HepG2 (cell line): ENCODE measurements at regions not wholly inside any gene's neighbourhood (a gene's known extent, or its start where the extent isn't known, plus 50 kb on each side); places are given as distances from the start of the nearest gene placed in this dataset.

Experiments used
- ATAC-seq: fragments of 200-7000 bp; cut with Tn5 transposase; 3 replicates; pipeline ENCODE4 v1.9.1; 2020; ENCODE audit warnings: mild to moderate bottlenecking, moderate library complexity
- BruUV-seq: library from RNA; stranded (reverse); fragments of 400-500 nt; replicated peaks from 2 replicates; lab custom pipeline; 2021; lab: Mats Ljungman, UMichigan
- CTCF ChIA-PET: fragments of 300-600 bp; formaldehyde crosslinking; extraction: SDS; loops from one replicate; lab custom pipeline; 2021; ENCODE audit warnings: low total read pairs, inconsistent platforms, low intra/inter-chr PET ratio; lab: Yijun Ruan, JAX
- POLR2A ChIA-PET: fragments of 350-600 bp; sonication (Branson Sonifier 250); formaldehyde crosslinking; loops from one replicate; lab custom pipeline; 2020; ENCODE audit warnings: antibody characterized with exemption, inconsistent platforms; lab: Yijun Ruan, JAX
- DNase-seq: peaks from one replicate; pipeline ENCODE4 v3.0.0-alpha.2; 2015; ENCODE audit warnings: low spot score
- FAIRE-seq: peaks from 3 replicates; lab custom pipeline; 2011; peaks lifted over from hg19 to GRCh38; lab: Jason Lieb, UNC
- H2AFZ ChIP-seq: one replicate; pipeline ENCODE4 v1.6.1; 2011; ENCODE audit warnings: low read length, inconsistent platforms
- H3K27ac ChIP-seq: fragments of 300-600 bp; 3 replicates; pipeline ENCODE4 v1.8.0; 2011; ENCODE audit warnings: mixed run types, mild to moderate bottlenecking, mixed read lengths, low read length, inconsistent platforms; ENCODE audit not compliant: insufficient read depth; ENCODE audit errors: extremely low read length
- H3K27me3 ChIP-seq, 2 experiments: fragments of 200-600 bp in 1 of 2; 2 replicates in 1 of 2; 3 replicates in 1 of 2; pipeline versions ENCODE4 v1.6.0 to v1.8.0; 2011; ENCODE audit warnings: low read length in 2 of 2, mild to moderate bottlenecking in 2 of 2, moderate library complexity in 2 of 2, inconsistent platforms in 1 of 2; ENCODE audit not compliant: insufficient read depth in 2 of 2, control insufficient read depth in 1 of 2
- H3K36me3 ChIP-seq, 2 experiments: fragments of 200-600 bp in 1 of 2; replicated peaks in 1 of 2; 2 replicates in 1 of 2; 3 replicates in 1 of 2; pipeline versions ENCODE4 v1.5.1 to v1.8.0; 2011; ENCODE audit warnings: low read length in 2 of 2, inconsistent platforms in 1 of 2; ENCODE audit not compliant: insufficient read depth in 2 of 2, control insufficient read depth in 1 of 2
- H3K4me1 ChIP-seq: 2 replicates; pipeline ENCODE4 v1.5.1; 2012; ENCODE audit warnings: low read length, inconsistent platforms; ENCODE audit not compliant: insufficient read depth
- H3K4me2 ChIP-seq: 2 replicates; pipeline ENCODE4 v1.6.0; 2011; ENCODE audit warnings: low read depth, low read length, inconsistent platforms
- H3K4me3 ChIP-seq, 3 experiments: fragments of 200-600 bp in 1 of 3; sonication (generic), shearing (Covaris generic) in 1 of 3; replicated peaks in 1 of 3; 2 replicates each; pipeline ENCODE4 v1.5.1; 2011 to 2016; ENCODE audit warnings: low read length in 3 of 3, inconsistent platforms in 2 of 3, low read depth in 2 of 3, mild to moderate bottlenecking in 2 of 3, control low read depth in 1 of 3, mixed read lengths in 1 of 3; ENCODE audit not compliant: insufficient read depth in 1 of 3
- H3K79me2 ChIP-seq: one replicate; pipeline ENCODE4 v1.6.1; 2011; ENCODE audit warnings: low read length, inconsistent platforms; ENCODE audit not compliant: insufficient read depth
- H3K9ac ChIP-seq: 2 replicates; pipeline ENCODE4 v1.6.0; 2011; ENCODE audit warnings: mild to moderate bottlenecking, low read depth, low read length, inconsistent platforms; ENCODE audit not compliant: insufficient read depth
- H3K9me3 ChIP-seq: 2 replicates; pipeline ENCODE4 v1.5.1; 2012; ENCODE audit warnings: mild to moderate bottlenecking, low read length
- H4K20me1 ChIP-seq: 2 replicates; pipeline ENCODE4 v1.6.0; 2011; ENCODE audit warnings: inconsistent platforms, mild to moderate bottlenecking, low read length, moderate library complexity; ENCODE audit not compliant: insufficient read depth
- ELF4 ChIP-seq: sonication (generic); formaldehyde crosslinking; IDR thresholded peaks from 2 replicates; pipeline ENCODE4 v1.5.0; 2020; ENCODE audit warnings: missing genetic modification reagents, mild to moderate bottlenecking, moderate library complexity, borderline replicate concordance
- FOXO4 ChIP-seq: sonication (generic); formaldehyde crosslinking; conservative IDR thresholded peaks from 2 replicates; pipeline ENCODE4 v1.8.1; 2023; ENCODE audit warnings: missing genetic modification reagents
- MXD1 ChIP-seq: sonication (generic); formaldehyde crosslinking; IDR thresholded peaks from 2 replicates; pipeline ENCODE4 v1.4.0; 2020; ENCODE audit warnings: mild to moderate bottlenecking, missing genetic modification reagents
- PRMT3 ChIP-seq: sonication (generic); formaldehyde crosslinking; IDR thresholded peaks from 2 replicates; pipeline ENCODE4 v1.8.1; 2022; ENCODE audit warnings: low read depth, mild to moderate bottlenecking, moderate library complexity, missing genetic modification reagents, borderline replicate concordance
- PTBP1 ChIP-seq: fragments of 200-400 bp; formaldehyde crosslinking; IDR thresholded peaks from 2 replicates; pipeline ENCODE4 v1.6.1; 2018; ENCODE audit warnings: low read length, low read depth; ENCODE audit not compliant: poor library complexity, severe bottlenecking
- ZNF24 ChIP-seq: fragments of 450-650 bp; IDR thresholded peaks from 2 replicates; pipeline ENCODE4 v1.6.1; 2017; ENCODE audit warnings: antibody characterized with exemption, mild to moderate bottlenecking
- ZNF432 ChIP-seq: sonication (generic); formaldehyde crosslinking; IDR thresholded peaks from 2 replicates; pipeline ENCODE4 v1.5.0; 2020; ENCODE audit warnings: missing genetic modification reagents, mild to moderate bottlenecking, borderline replicate concordance
- ZNF609 ChIP-seq: sonication (generic); formaldehyde crosslinking; IDR thresholded peaks from 2 replicates; pipeline ENCODE4 v1.4.0; 2020; ENCODE audit warnings: mild to moderate bottlenecking, missing genetic modification reagents, borderline replicate concordance
- ZSCAN5A ChIP-seq: sonication (generic); formaldehyde crosslinking; IDR thresholded peaks from 2 replicates; pipeline ENCODE4 v1.8.0; 2022; ENCODE audit warnings: mild to moderate bottlenecking, missing genetic modification reagents, borderline replicate concordance
- WGBS: methylation state at CpG from one replicate; pipeline ENCODE4 v1.1.6; 2017; ENCODE audit warnings: low lambda C conversion rate; 5-methylcytosine and 5-hydroxymethylcytosine counted together
- in situ Hi-C: cut with HindIII; loops from 2 replicates; pipeline ENCODE4 v1.10.0; 2017; ENCODE audit warnings: low pct_unique_long_range_greater_than_20kb; ENCODE audit not compliant: extremely low pct_ligation_motif_present
- intact Hi-C: fragments of 100-400 bp; cut with micrococcal nuclease; formaldehyde crosslinking; loops from one replicate; pipeline ENCODE4 v1.10.0; 2022; ENCODE audit not compliant: unreplicated experiment

- no peak for TF ChIP-seq PTBP1
These were observed 66.6 kb upstream of the ZNF479 start (continued) for GRCh38 chr7:57198801-57199200.

- FAIRE-seq (no peak), DNase-seq (no peak), ATAC-seq (no peak)
- Histone ChIP-seq H3K79me2 (no peaks in the 10 kb centered on the region), H3K36me3 (no peaks in the 10 kb centered on the region), H4K20me1 (no peaks in the 10 kb centered on the region), H2AFZ (no peak overlapping the region), H3K27me3 (no peaks in the 10 kb centered on the region), H3K4me3 (no peak overlapping the region), H3K4me2 (no peak overlapping the region), H3K4me1 (no peaks in the 10 kb centered on the region), H3K9me3 (peaks cover 43% of the 10 kb centered on the region), H3K9ac (no peak overlapping the region), H3K27ac (no peak overlapping the region)
- in situ Hi-C loops = no loop called here
- TF ChIP-seq FOXO4 (CRISPR knock-in tag) (no peak), ELF4 (CRISPR knock-in tag) (no peak), ZNF432 (CRISPR knock-in tag) (no peak), ZNF24 (no peak), MXD1 (CRISPR knock-in tag) (no peak), PRMT3 (CRISPR knock-in tag) (no peak), ZSCAN5A (no peak), ZNF609 (CRISPR knock-in tag) (no peak)
- 22% methylated on average over 7 of the region's 7 CpGs for WGBS
- POLR2A ChIA-PET = no interaction called here
- CTCF ChIA-PET = no interaction called here
- BruUV-seq = no TSS peak
- intact Hi-C loops = no loop called here
These were observed 67.0 kb upstream of the ZNF479 start for GRCh38 chr7:57199252-57199651.
